Prostate gland (tissue), 2 donors: ENCODE measurements at regions not wholly inside any gene's neighbourhood (a gene's known extent, or its start where the extent isn't known, plus 50 kb on each side); places are given as distances from the start of the nearest gene placed in this dataset.

ENCODE experiments used
- DNase-seq: peaks from one replicate; pipeline ENCODE4 v3.0.0-alpha.2; 2019; ENCODE audit warnings: low spot score
- H3K27ac ChIP-seq, 2 donors: fragments of 200-600 bp; sonication (generic); 2 replicates each; pipeline ENCODE4 v1.5.1; 2017 to 2019
- H3K27me3 ChIP-seq: fragments of 200-600 bp; sonication (generic); replicated peaks from 2 replicates; pipeline ENCODE4 v1.5.1; 2019; ENCODE audit not compliant: insufficient read depth
- H3K36me3 ChIP-seq, 2 donors: fragments of 200-600 bp; sonication (generic); 1 replicate in 1 of 2; 2 replicates in 1 of 2; pipeline versions ENCODE4 v1.5.1 to v1.8.1; 2017 to 2019
- H3K4me1 ChIP-seq: fragments of 200-600 bp; sonication (generic); replicated peaks from 2 replicates; pipeline ENCODE4 v1.5.1; 2019
- H3K4me3 ChIP-seq, 2 donors: fragments of 200-600 bp; sonication (generic); 2 replicates each; pipeline ENCODE4 v1.5.1; 2017 to 2019
- H3K9me3 ChIP-seq: fragments of 200-600 bp; sonication (generic); 2 replicates; pipeline ENCODE4 v1.5.1; 2017
- CTCF ChIP-seq, 4 experiments: fragments of 200-600 bp in 2 of 4; fragments of 450-650 bp in 2 of 4; sonication (generic) in 2 of 4; IDR thresholded peaks; 1 replicate in 3 of 4; 2 replicates in 1 of 4; pipeline ENCODE4 v1.5.1; 2016 to 2019; ENCODE audit warnings: antibody characterized with exemption in 4 of 4, mild to moderate bottlenecking in 2 of 4, moderate library complexity in 2 of 4
- POLR2A ChIP-seq: fragments of 450-650 bp; IDR thresholded peaks from one replicate; pipeline ENCODE4 v1.6.1; 2016; ENCODE audit warnings: antibody characterized with exemption, mild to moderate bottlenecking
- POLR2AphosphoS5 ChIP-seq: sonication (generic); formaldehyde crosslinking; IDR thresholded peaks from one replicate; pipeline ENCODE4 v1.6.1; 2017; ENCODE audit warnings: antibody characterized with exemption
- WGBS: methylation state at CpG from one replicate; pipeline ENCODE4 v1.1.5; 2018; 5-methylcytosine and 5-hydroxymethylcytosine counted together
- intact Hi-C: fragments of 100-400 bp; cut with DNase I; formaldehyde crosslinking; loops from one replicate; pipeline ENCODE4 v1.14.2; 2022

- intact Hi-C loops = no loop called here
- no peak for DNase-seq
- no peaks in the 10 kb centered on the region for H3K9me3 ChIP-seq
- no peaks in the 10 kb centered on the region for H3K27me3 ChIP-seq
- H3K4me1 ChIP-seq = no peaks in the 10 kb centered on the region
- 72% methylated on average over 4 of the region's 4 CpGs for WGBS
- no peak overlapping the region for H3K4me3 ChIP-seq
- H3K36me3 ChIP-seq = no peaks in the 10 kb centered on the region
- TF ChIP-seq POLR2AphosphoS5 (no peak), CTCF (IDR thresholded peaks at IDR 0.05) (no peak), POLR2A (no peak)
- no peak overlapping the region for H3K27ac ChIP-seq
Observed at GRCh38 chr11:112732031-112732430, 229.2 kb upstream of the NCAM1 start.

- intact Hi-C loops = no loop called here
- 3% methylated on average over 3 of the region's 3 CpGs for WGBS
- TF ChIP-seq CTCF (IDR thresholded peaks at IDR 0.05) (no peak), POLR2AphosphoS5 (no peak), POLR2A (no peak)
- no peak overlapping the region for H3K4me3 ChIP-seq
- no peaks in the 10 kb centered on the region for H3K36me3 ChIP-seq
- H3K27ac ChIP-seq = no peak overlapping the region
- no peaks in the 10 kb centered on the region for H3K27me3 ChIP-seq
- H3K9me3 ChIP-seq = no peaks in the 10 kb centered on the region
- DNase-seq = no peak
- H3K4me1 ChIP-seq = no peaks in the 10 kb centered on the region
Observed at GRCh38 chr11:112734207-112734606, 227.0 kb upstream of the NCAM1 start.

GRCh38 chr11:112735470-112735869 is 225.8 kb upstream of the NCAM1 start:
- 78% methylated on average over 2 of the region's 2 CpGs for WGBS
- no peak for DNase-seq
- TF ChIP-seq POLR2AphosphoS5 (no peak), POLR2A (no peak), CTCF (IDR thresholded peaks at IDR 0.05) (no peak)

GRCh38 chr11:112744041-112744440 is 217.2 kb upstream of the NCAM1 start:
- no peak for DNase-seq
- H3K36me3 ChIP-seq = no peaks in the 10 kb centered on the region
- WGBS = 30% methylated on average over 2 of the region's 2 CpGs
- no peaks in the 10 kb centered on the region for H3K4me1 ChIP-seq
- H3K9me3 ChIP-seq = no peaks in the 10 kb centered on the region
- H3K27ac ChIP-seq = no peak overlapping the region
- H3K27me3 ChIP-seq = no peaks in the 10 kb centered on the region
- no peak for TF ChIP-seq POLR2AphosphoS5
- no peak for TF ChIP-seq POLR2A
- TF ChIP-seq CTCF (IDR thresholded peaks at IDR 0.05) = no peak
- H3K4me3 ChIP-seq = no peak overlapping the region
- intact Hi-C loops = no loop called here

More at GRCh38 chr11:112735470-112735869, 225.8 kb upstream of the NCAM1 start:
- Histone ChIP-seq H3K27me3 (no peaks in the 10 kb centered on the region), H3K4me1 (no peaks in the 10 kb centered on the region), H3K36me3 (no peaks in the 10 kb centered on the region), H3K27ac (no peak overlapping the region), H3K9me3 (no peaks in the 10 kb centered on the region), H3K4me3 (no peak overlapping the region)
- intact Hi-C loops = no loop called here

GRCh38 chr11:112745973-112746372 is 215.2 kb upstream of the NCAM1 start:
- intact Hi-C loops = no loop called here
- no peak overlapping the region for H3K27ac ChIP-seq
- H3K9me3 ChIP-seq = no peaks in the 10 kb centered on the region
- no peak overlapping the region for H3K4me3 ChIP-seq
- 69% methylated on average over 6 of the region's 6 CpGs for WGBS
- TF ChIP-seq POLR2AphosphoS5 (no peak), CTCF (IDR thresholded peaks at IDR 0.05) (no peak), POLR2A (no peak)
- H3K27me3 ChIP-seq = no peaks in the 10 kb centered on the region
- H3K4me1 ChIP-seq = no peaks in the 10 kb centered on the region
- no peaks in the 10 kb centered on the region for H3K36me3 ChIP-seq
- DNase-seq = no peak
